HepG2 (cell line): ENCODE measurements at regions not wholly inside any gene's neighbourhood (a gene's known extent, or its start where the extent isn't known, plus 50 kb on each side); places are given as distances from the start of the nearest gene placed in this dataset.

ENCODE experiments used
- ATAC-seq: fragments of 200-7000 bp; cut with Tn5 transposase; 3 replicates; pipeline ENCODE4 v1.9.1; 2020; ENCODE audit warnings: mild to moderate bottlenecking, moderate library complexity
- BruUV-seq: library from RNA; stranded (reverse); fragments of 400-500 nt; replicated peaks from 2 replicates; lab custom pipeline; 2021; lab: Mats Ljungman, UMichigan
- CTCF ChIA-PET: fragments of 300-600 bp; formaldehyde crosslinking; extraction: SDS; loops from one replicate; lab custom pipeline; 2021; ENCODE audit warnings: low total read pairs, inconsistent platforms, low intra/inter-chr PET ratio; lab: Yijun Ruan, JAX
- POLR2A ChIA-PET: fragments of 350-600 bp; sonication (Branson Sonifier 250); formaldehyde crosslinking; loops from one replicate; lab custom pipeline; 2020; ENCODE audit warnings: antibody characterized with exemption, inconsistent platforms; lab: Yijun Ruan, JAX
- DNase-seq: peaks from one replicate; pipeline ENCODE4 v3.0.0-alpha.2; 2015; ENCODE audit warnings: low spot score
- FAIRE-seq: peaks from 3 replicates; lab custom pipeline; 2011; peaks lifted over from hg19 to GRCh38; lab: Jason Lieb, UNC
- H2AFZ ChIP-seq: one replicate; pipeline ENCODE4 v1.6.1; 2011; ENCODE audit warnings: low read length, inconsistent platforms
- H3K27ac ChIP-seq: fragments of 300-600 bp; 3 replicates; pipeline ENCODE4 v1.8.0; 2011; ENCODE audit warnings: mixed run types, mild to moderate bottlenecking, mixed read lengths, low read length, inconsistent platforms; ENCODE audit not compliant: insufficient read depth; ENCODE audit errors: extremely low read length
- H3K27me3 ChIP-seq, 2 experiments: fragments of 200-600 bp in 1 of 2; 2 replicates in 1 of 2; 3 replicates in 1 of 2; pipeline versions ENCODE4 v1.6.0 to v1.8.0; 2011; ENCODE audit warnings: low read length in 2 of 2, mild to moderate bottlenecking in 2 of 2, moderate library complexity in 2 of 2, inconsistent platforms in 1 of 2; ENCODE audit not compliant: insufficient read depth in 2 of 2, control insufficient read depth in 1 of 2
- H3K36me3 ChIP-seq, 2 experiments: fragments of 200-600 bp in 1 of 2; replicated peaks in 1 of 2; 2 replicates in 1 of 2; 3 replicates in 1 of 2; pipeline versions ENCODE4 v1.5.1 to v1.8.0; 2011; ENCODE audit warnings: low read length in 2 of 2, inconsistent platforms in 1 of 2; ENCODE audit not compliant: insufficient read depth in 2 of 2, control insufficient read depth in 1 of 2
- H3K4me1 ChIP-seq: 2 replicates; pipeline ENCODE4 v1.5.1; 2012; ENCODE audit warnings: low read length, inconsistent platforms; ENCODE audit not compliant: insufficient read depth
- H3K4me2 ChIP-seq: 2 replicates; pipeline ENCODE4 v1.6.0; 2011; ENCODE audit warnings: low read depth, low read length, inconsistent platforms
- H3K4me3 ChIP-seq, 3 experiments: fragments of 200-600 bp in 1 of 3; sonication (generic), shearing (Covaris generic) in 1 of 3; replicated peaks in 1 of 3; 2 replicates each; pipeline ENCODE4 v1.5.1; 2011 to 2016; ENCODE audit warnings: low read length in 3 of 3, inconsistent platforms in 2 of 3, low read depth in 2 of 3, mild to moderate bottlenecking in 2 of 3, control low read depth in 1 of 3, mixed read lengths in 1 of 3; ENCODE audit not compliant: insufficient read depth in 1 of 3
- H3K79me2 ChIP-seq: one replicate; pipeline ENCODE4 v1.6.1; 2011; ENCODE audit warnings: low read length, inconsistent platforms; ENCODE audit not compliant: insufficient read depth
- H3K9ac ChIP-seq: 2 replicates; pipeline ENCODE4 v1.6.0; 2011; ENCODE audit warnings: mild to moderate bottlenecking, low read depth, low read length, inconsistent platforms; ENCODE audit not compliant: insufficient read depth
- H3K9me3 ChIP-seq: 2 replicates; pipeline ENCODE4 v1.5.1; 2012; ENCODE audit warnings: mild to moderate bottlenecking, low read length
- H4K20me1 ChIP-seq: 2 replicates; pipeline ENCODE4 v1.6.0; 2011; ENCODE audit warnings: inconsistent platforms, mild to moderate bottlenecking, low read length, moderate library complexity; ENCODE audit not compliant: insufficient read depth
- ELF1 ChIP-seq: sonication (generic); formaldehyde crosslinking; IDR thresholded peaks from 2 replicates; pipeline ENCODE4 v1.4.0; 2020; ENCODE audit warnings: missing genetic modification reagents
- GABPA ChIP-seq, 2 experiments: IDR thresholded peaks; 2 replicates each; pipeline ENCODE4 v1.6.1; 2011 to 2016; ENCODE audit warnings: low read depth in 2 of 2, low read length in 1 of 2, missing biosample characterization in 1 of 2, missing genetic modification characterization in 1 of 2
- ISX ChIP-seq: sonication (generic); formaldehyde crosslinking; conservative IDR thresholded peaks from 2 replicates; pipeline ENCODE4 v1.5.0; 2020; ENCODE audit warnings: missing genetic modification reagents
- NCOR1 ChIP-seq: fragments of 200-600 bp; sonication (generic); IDR thresholded peaks from 2 replicates; pipeline ENCODE4 v1.7.0; 2017; ENCODE audit warnings: antibody characterized with exemption, low read length, borderline replicate concordance
- NFE2 ChIP-seq: sonication (generic); formaldehyde crosslinking; IDR thresholded peaks from 2 replicates; pipeline ENCODE4 v1.4.0; 2020; ENCODE audit warnings: missing genetic modification reagents
- PHF21A ChIP-seq: sonication (generic); formaldehyde crosslinking; IDR thresholded peaks from 2 replicates; pipeline ENCODE4 v1.5.0; 2020; ENCODE audit warnings: mild to moderate bottlenecking, missing genetic modification reagents
- XRCC5 ChIP-seq: fragments of 200-400 bp; formaldehyde crosslinking; optimal IDR thresholded peaks from 2 replicates; pipeline ENCODE3; 2017; ENCODE audit warnings: mild to moderate bottlenecking, low read length
- ZBTB7B ChIP-seq: sonication (generic); formaldehyde crosslinking; IDR thresholded peaks from 2 replicates; pipeline ENCODE4 v1.4.0; 2020; ENCODE audit warnings: missing genetic modification reagents
- ZFX ChIP-seq: sonication (generic); formaldehyde crosslinking; IDR thresholded peaks from 2 replicates; pipeline ENCODE4 v1.4.0; 2020; ENCODE audit warnings: mild to moderate bottlenecking, low read depth, missing genetic modification reagents, moderate library complexity
- ZMAT5 ChIP-seq: sonication (generic); formaldehyde crosslinking; IDR thresholded peaks from 2 replicates; pipeline ENCODE4 v1.5.0; 2020; ENCODE audit warnings: mild to moderate bottlenecking, low read depth, missing genetic modification reagents, borderline replicate concordance
- ZNF350 ChIP-seq: sonication (generic); formaldehyde crosslinking; IDR thresholded peaks from 2 replicates; pipeline ENCODE4 v1.4.0; 2020; ENCODE audit warnings: mild to moderate bottlenecking, low read depth, missing genetic modification reagents, borderline replicate concordance
- ZNF383 ChIP-seq: sonication (generic); formaldehyde crosslinking; IDR thresholded peaks from 2 replicates; pipeline ENCODE4 v1.4.0; 2020; ENCODE audit warnings: missing genetic modification reagents, mild to moderate bottlenecking, borderline replicate concordance
- ZNF549 ChIP-seq: sonication (generic); formaldehyde crosslinking; IDR thresholded peaks from 2 replicates; pipeline ENCODE4 v1.5.0; 2020; ENCODE audit warnings: missing genetic modification reagents
- ZNF644 ChIP-seq: IDR thresholded peaks from 2 replicates; pipeline ENCODE4 v1.6.1; 2016; ENCODE audit warnings: low read depth
- ZNF672 ChIP-seq: sonication (generic); formaldehyde crosslinking; IDR thresholded peaks from 2 replicates; pipeline ENCODE4 v1.8.1; 2022; ENCODE audit warnings: missing genetic modification reagents
- ZSCAN29 ChIP-seq: sonication (generic); formaldehyde crosslinking; conservative IDR thresholded peaks from 2 replicates; pipeline ENCODE4 v1.4.0; 2020; ENCODE audit warnings: mild to moderate bottlenecking, missing genetic modification reagents
- WGBS: methylation state at CpG from one replicate; pipeline ENCODE4 v1.1.6; 2017; ENCODE audit warnings: low lambda C conversion rate; 5-methylcytosine and 5-hydroxymethylcytosine counted together
- in situ Hi-C: cut with HindIII; loops from 2 replicates; pipeline ENCODE4 v1.10.0; 2017; ENCODE audit warnings: low pct_unique_long_range_greater_than_20kb; ENCODE audit not compliant: extremely low pct_ligation_motif_present
- intact Hi-C: fragments of 100-400 bp; cut with micrococcal nuclease; formaldehyde crosslinking; loops from one replicate; pipeline ENCODE4 v1.10.0; 2022; ENCODE audit not compliant: unreplicated experiment

GRCh38 chr3:59432665-59433064 is 382.8 kb upstream of the CFAP20DC start:
- 13% methylated on average over 5 of the region's 6 CpGs for WGBS
- Histone ChIP-seq H3K9me3 (no peaks in the 10 kb centered on the region), H3K79me2 (no peaks in the 10 kb centered on the region), H2AFZ (no peak overlapping the region), H3K27me3 (peaks cover 0 to 10% of the 10 kb centered on the region in 2 experiments; a peak in 1 of 5 replicates), H3K4me3 (no peak overlapping the region), H3K36me3 (no peaks in the 10 kb centered on the region), H3K9ac (no peak overlapping the region), H3K27ac (no peak overlapping the region), H3K4me2 (no peak overlapping the region), H4K20me1 (no peaks in the 10 kb centered on the region), H3K4me1 (no peaks in the 10 kb centered on the region)
- TF ChIP-seq ZNF672 (CRISPR knock-in tag) (no peak), ZNF383 (CRISPR knock-in tag) (no peak), NFE2 (CRISPR knock-in tag) (no peak), ZSCAN29 (CRISPR knock-in tag) (no peak), NCOR1 (no peak), ZNF644 (no peak), ZBTB7B (no peak), PHF21A (CRISPR knock-in tag) (no peak), ISX (CRISPR knock-in tag) (no peak), ZNF350 (CRISPR knock-in tag) (no peak), GABPA (IDR thresholded peaks at IDR 0.05; ENCODE audit: low read depth, low read length) (no peak), GABPA (CRISPR knock-in tag; IDR thresholded peaks at IDR 0.05; ENCODE audit: low read depth) (no peak), XRCC5 (no peak), ZFX (CRISPR knock-in tag) (no peak), ZNF549 (no peak), ELF1 (CRISPR knock-in tag) (no peak), ZMAT5 (CRISPR knock-in tag) (no peak)
- intact Hi-C loops = no loop called here
- FAIRE-seq (no peak), DNase-seq (no peak), ATAC-seq (no peak)
- POLR2A ChIA-PET = no interaction called here
- no TSS peak for BruUV-seq
- in situ Hi-C loops = no loop called here
- CTCF ChIA-PET = no interaction called here
